HepG2 (cell line): ENCODE measurements at regions not wholly inside any gene's neighbourhood (a gene's known extent, or its start where the extent isn't known, plus 50 kb on each side); places are given as distances from the start of the nearest gene placed in this dataset.

ENCODE experiments used
- FOSL1 ChIP-seq: sonication (generic); formaldehyde crosslinking; IDR thresholded peaks from 2 replicates; pipeline ENCODE4 v1.9.0; 2021; ENCODE audit warnings: missing genetic modification reagents, borderline replicate concordance
- FOXJ3 ChIP-seq: sonication (generic); formaldehyde crosslinking; IDR thresholded peaks from 2 replicates; pipeline ENCODE4 v1.4.0; 2020; ENCODE audit warnings: missing genetic modification reagents, mild to moderate bottlenecking, borderline replicate concordance
- GLMP ChIP-seq: sonication (generic); formaldehyde crosslinking; IDR thresholded peaks from 2 replicates; pipeline ENCODE4 v1.9.0; 2021; ENCODE audit warnings: missing genetic modification reagents, mild to moderate bottlenecking, borderline replicate concordance
- HIVEP1 ChIP-seq: sonication (generic); formaldehyde crosslinking; IDR thresholded peaks from 2 replicates; pipeline ENCODE4 v1.4.0; 2020; ENCODE audit warnings: mild to moderate bottlenecking, missing genetic modification reagents
- KLF12 ChIP-seq: sonication (generic); formaldehyde crosslinking; IDR thresholded peaks from 2 replicates; pipeline ENCODE4 v1.4.0; 2020; ENCODE audit warnings: missing genetic modification reagents, borderline replicate concordance
- LBX2 ChIP-seq: sonication (generic); formaldehyde crosslinking; IDR thresholded peaks from 2 replicates; pipeline ENCODE4 v1.5.0; 2020; ENCODE audit warnings: missing genetic modification reagents, mild to moderate bottlenecking, borderline replicate concordance
- MED1 ChIP-seq: sonication (generic); formaldehyde crosslinking; IDR thresholded peaks from 2 replicates; pipeline ENCODE4 v1.4.0; 2020; ENCODE audit warnings: missing genetic modification reagents
- NCOA1 ChIP-seq: sonication (generic); formaldehyde crosslinking; IDR thresholded peaks from 2 replicates; pipeline ENCODE4 v1.9.0; 2021; ENCODE audit warnings: missing genetic modification reagents
- NFATC3 ChIP-seq: sonication (generic); formaldehyde crosslinking; IDR thresholded peaks from 2 replicates; pipeline ENCODE4 v1.5.1; 2020; ENCODE audit warnings: mild to moderate bottlenecking, missing genetic modification reagents
- RFX5 ChIP-seq: IDR thresholded peaks from 2 replicates; pipeline ENCODE4 v1.6.1; 2011; ENCODE audit warnings: low read depth, low read length, improper control_type of control experiment
- SOX5 ChIP-seq: IDR thresholded peaks from 2 replicates; pipeline ENCODE4 v1.6.1; 2016; ENCODE audit warnings: borderline replicate concordance
- STAT6 ChIP-seq: sonication (generic); formaldehyde crosslinking; IDR thresholded peaks from 2 replicates; pipeline ENCODE4 v1.4.0; 2020; ENCODE audit warnings: missing genetic modification reagents, mild to moderate bottlenecking, borderline replicate concordance
- ZNF17 ChIP-seq: sonication (generic); formaldehyde crosslinking; IDR thresholded peaks from 2 replicates; pipeline ENCODE4 v1.5.0; 2020; ENCODE audit warnings: mild to moderate bottlenecking, missing genetic modification reagents
- ZNF263 ChIP-seq: sonication (generic); formaldehyde crosslinking; IDR thresholded peaks from 2 replicates; pipeline ENCODE4 v1.4.0; 2020; ENCODE audit warnings: missing genetic modification reagents
- ZNF280B ChIP-seq: sonication (generic); formaldehyde crosslinking; IDR thresholded peaks from 2 replicates; pipeline ENCODE4 v1.5.0; 2020; ENCODE audit warnings: missing genetic modification reagents, mild to moderate bottlenecking, borderline replicate concordance
- ZNF280D ChIP-seq: sonication (generic); formaldehyde crosslinking; IDR thresholded peaks from 2 replicates; pipeline ENCODE4 v1.5.1; 2020; ENCODE audit warnings: mild to moderate bottlenecking, missing genetic modification reagents
- ZNF30 ChIP-seq: sonication (generic); formaldehyde crosslinking; IDR thresholded peaks from 2 replicates; pipeline ENCODE4 v1.5.0; 2020; ENCODE audit warnings: mild to moderate bottlenecking, missing genetic modification reagents
- ZNF512B ChIP-seq: sonication (generic); formaldehyde crosslinking; IDR thresholded peaks from 2 replicates; pipeline ENCODE4 v1.5.1; 2020; ENCODE audit warnings: missing genetic modification reagents, mild to moderate bottlenecking, borderline replicate concordance

- no peak for TF ChIP-seq ZNF512B (CRISPR knock-in tag)
- no peak for TF ChIP-seq ZNF280B
- TF ChIP-seq KLF12 (CRISPR knock-in tag), result no peak
- no peak for TF ChIP-seq LBX2 (CRISPR knock-in tag)
- no peak for TF ChIP-seq ZNF30 (CRISPR knock-in tag)
- peak; percentile 90 for TF ChIP-seq MED1 (CRISPR knock-in tag)
- TF ChIP-seq RFX5, result no peak
- no peak for TF ChIP-seq STAT6 (CRISPR knock-in tag)
- peak; percentile 24; the same call in 1 of the 2 replicates for TF ChIP-seq FOXJ3 (CRISPR knock-in tag)
- peak; percentile 71; the same call in 1 of the 2 replicates for TF ChIP-seq SOX5 (CRISPR knock-in tag)
- TF ChIP-seq ZNF17, result no peak
- TF ChIP-seq NFATC3 (CRISPR knock-in tag), result no peak
- no peak for TF ChIP-seq GLMP (CRISPR knock-in tag)
- no peak for TF ChIP-seq NCOA1 (CRISPR knock-in tag)
- TF ChIP-seq HIVEP1 (CRISPR knock-in tag), result no peak
- TF ChIP-seq ZNF280D, result peak; percentile 70; the same call in 1 of the 2 replicates
- TF ChIP-seq ZNF263 (CRISPR knock-in tag), result peak; percentile 18; the same call in 1 of the 2 replicates
- no peak for TF ChIP-seq FOSL1
Measured at GRCh38 chr17:31798205-31798724, 60.8 kb downstream of the COPRS start (continued).
